Activated naive CD4-positive, alpha-beta T cell treated with anti-CD3 and anti-CD28 coated beads, Interleukin-2, amount 50 U/mL, for 16 hours (primary cell): ENCODE measurements at regions not wholly inside any gene's neighbourhood (a gene's known extent, or its start where the extent isn't known, plus 50 kb on each side); places are given as distances from the start of the nearest gene placed in this dataset.

ENCODE experiments used
- DNase-seq: peaks from one replicate; pipeline ENCODE4 v3.0.0-alpha.2; 2020

DNA sequence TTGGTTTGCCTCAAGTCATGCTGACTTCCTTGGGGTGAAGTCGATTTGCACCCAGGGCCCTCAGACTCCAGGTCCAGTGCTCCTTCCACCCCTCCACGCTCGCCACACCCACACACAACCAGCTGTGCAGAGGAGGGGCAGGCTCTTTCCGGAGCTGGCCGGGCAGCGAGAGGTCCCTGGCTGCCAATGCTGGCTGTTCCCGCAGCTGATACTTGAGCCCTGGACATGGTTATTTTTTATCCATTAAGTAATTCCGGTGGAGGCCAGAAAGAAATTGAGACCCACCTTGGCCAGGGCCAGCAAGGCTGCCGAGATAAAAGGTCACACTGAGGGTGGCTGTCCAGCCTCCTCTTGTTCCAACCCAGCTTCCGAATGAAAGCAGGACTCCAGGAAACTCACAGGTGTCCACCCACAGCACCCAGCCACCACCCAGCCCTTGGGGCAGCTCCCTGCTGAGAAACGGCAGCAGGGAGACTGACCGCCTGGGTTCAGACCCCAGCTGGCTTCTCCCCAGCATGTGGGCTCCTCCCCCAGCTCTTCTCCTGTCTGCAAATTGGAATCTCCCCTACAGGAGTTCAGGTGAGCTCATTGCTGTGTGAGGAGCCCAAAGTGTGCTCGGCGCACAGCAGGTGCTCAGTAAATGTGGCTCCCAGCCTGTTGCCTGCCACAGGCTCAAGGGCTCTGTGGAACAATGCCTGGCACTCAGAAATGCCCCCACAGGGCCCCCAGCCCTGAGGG is 77.8 kb downstream of the PDGFA start:
- no peak for DNase-seq

DNA sequence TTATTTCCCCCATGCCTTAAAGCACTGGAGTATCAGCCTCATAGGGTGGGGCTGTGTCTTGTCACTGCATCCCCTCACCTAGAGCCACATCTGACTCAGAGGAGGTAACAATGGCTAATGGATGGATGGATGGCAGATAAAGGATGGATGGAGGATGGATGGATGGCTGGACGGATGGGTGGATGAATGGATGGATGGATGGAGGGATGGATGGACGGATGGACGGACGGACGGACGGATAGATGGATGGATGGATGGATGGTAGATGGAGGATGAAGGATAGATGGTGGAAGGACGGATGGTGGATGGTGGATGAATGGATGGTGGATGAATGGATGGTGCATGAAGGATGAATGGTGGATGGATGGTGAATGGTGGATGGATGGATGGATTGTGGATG is 77.2 kb downstream of the PDGFA start:
- no peak for DNase-seq

DNA sequence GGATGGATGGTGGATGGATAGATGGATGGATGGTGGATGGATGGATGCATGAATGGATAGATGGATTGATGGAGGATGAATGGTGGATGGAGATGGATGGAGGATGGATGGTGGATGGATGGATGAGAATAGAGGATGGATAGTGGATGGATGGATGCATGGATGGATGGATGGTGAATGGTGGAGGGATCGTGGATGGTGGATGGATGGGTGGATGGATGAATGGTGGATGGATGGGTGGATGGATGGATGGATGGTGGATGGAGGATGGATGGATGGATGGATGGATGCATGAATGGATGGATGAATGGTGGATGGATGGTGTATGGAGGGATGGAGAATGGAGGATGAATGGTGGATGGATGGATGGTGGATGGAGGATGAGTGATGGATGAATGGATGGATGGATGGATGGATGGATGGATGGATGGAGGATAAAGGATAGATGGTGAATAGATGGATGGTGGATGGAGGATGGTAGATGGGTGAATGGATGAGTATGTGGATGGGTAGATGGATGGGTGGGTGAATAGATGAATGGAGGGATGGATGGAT is 76.3 kb downstream of the PDGFA start:
- no peak for DNase-seq

DNA sequence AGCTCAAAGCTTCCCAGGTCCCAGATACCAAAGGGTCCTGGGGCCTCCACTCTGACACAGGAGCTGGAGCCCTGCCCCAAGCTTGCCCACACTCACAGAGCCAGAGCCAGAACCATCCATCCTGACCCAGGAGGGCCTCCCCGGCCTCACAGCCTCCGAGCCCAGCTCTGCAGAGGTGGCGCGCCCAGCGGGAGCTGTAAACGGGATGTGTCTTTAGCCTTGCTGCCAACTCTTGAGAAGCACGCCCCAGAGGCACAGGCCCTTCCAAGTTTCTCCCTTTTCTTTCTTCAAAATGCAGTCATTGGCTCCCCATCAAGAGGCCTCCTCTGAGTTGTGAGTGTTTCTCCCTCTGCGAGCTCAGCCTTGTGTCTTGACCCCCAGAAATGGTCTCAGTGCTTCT is 75.0 kb downstream of the PDGFA start:
- no peak for DNase-seq

DNA sequence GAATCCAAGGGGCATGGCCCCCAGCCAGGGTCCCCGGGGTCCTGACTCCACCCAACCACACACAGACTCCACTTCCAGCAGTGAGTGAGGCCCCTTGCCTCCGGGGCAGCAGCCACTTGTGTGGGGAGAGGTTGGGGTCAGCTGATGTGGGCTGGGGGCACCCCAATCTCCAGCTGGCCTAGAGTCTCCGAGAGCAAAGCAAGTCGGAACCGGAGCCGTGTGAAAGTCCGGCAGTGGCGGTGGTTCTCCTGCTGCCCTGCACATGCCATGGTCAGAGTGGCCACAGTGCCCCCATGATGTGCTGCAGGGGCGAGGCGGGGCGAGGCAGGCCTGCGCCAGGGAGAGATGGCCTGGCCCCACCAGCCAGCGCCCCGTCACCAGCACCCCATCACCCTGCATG is 74.6 kb downstream of the PDGFA start:
- no peak for DNase-seq

DNA sequence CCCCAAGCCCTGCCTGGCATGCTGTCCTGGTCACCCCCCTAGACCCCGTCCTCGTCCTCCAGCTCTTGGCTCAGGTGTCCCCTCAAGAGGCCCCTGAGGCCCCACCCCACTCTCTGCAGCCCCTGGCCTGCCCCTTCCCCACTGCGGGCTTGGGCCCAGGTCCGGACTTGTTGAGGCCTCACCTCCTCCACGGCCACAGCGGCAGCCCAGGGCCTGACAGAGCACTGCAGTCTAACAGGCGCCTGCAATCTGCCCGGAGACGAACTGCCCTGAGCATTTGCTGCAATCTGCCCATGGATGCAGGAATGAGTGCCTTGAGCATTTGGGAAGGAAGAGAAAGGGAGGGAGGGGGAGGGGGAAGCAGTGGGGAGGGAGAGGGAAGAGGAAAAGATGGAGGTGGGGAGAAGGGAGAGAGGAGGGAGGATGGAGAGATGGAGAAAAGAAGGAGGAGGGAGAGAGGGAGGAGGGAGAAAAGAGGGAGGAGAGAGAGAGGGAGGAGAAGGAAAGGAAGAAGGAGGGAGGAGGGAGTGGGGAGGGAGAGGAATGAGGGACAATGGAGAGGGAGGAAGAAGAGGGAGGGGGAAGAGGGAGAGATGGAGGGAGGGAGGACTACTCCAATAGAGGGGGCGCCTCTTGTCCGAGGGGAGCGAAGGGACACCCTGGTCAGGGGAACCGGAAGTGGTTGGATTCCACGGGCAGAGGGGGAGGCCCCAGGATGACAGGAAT is 73.9 kb downstream of the PDGFA start:
- no peak for DNase-seq

DNA sequence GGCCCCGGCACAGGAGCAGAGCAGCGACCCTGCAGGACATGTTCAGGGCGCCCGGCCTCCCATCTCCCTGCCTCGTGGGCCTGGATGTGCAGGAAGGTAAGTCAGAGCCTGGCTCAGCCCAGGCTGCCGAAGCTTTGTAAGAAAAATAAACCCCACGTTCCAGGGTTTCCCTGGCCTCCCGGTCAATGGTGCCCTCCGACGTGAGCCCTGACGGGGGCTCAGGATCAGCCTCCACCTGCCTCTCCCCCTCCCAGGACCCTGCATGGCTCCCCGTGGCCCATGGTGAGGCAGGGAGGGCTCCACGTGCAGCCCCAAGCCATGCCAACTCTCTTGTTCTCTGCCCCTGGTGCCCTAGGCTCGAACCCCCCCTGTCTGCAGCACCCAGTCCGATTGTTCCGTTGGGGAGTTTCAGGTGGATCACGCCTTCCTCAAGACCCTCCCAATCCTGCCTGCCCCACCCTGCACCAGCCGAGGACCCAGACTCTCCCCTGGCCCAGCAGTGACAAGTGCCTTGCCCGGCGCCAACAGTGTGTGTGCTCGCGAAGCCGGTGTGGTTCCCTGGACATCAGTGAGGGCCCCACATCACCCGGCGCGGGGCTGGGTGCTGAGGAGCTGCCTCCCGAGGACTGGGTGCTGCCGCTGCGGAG is 73.2 kb downstream of the PDGFA start:
- no peak for DNase-seq
